HG02588 (cell line): ENCODE measurements at regions not wholly inside any gene's neighbourhood (a gene's known extent, or its start where the extent isn't known, plus 50 kb on each side); places are given as distances from the start of the nearest gene placed in this dataset.

Experiments
- ATAC-seq: cut with Tn5 transposase; IDR thresholded peaks from one replicate; pipeline ENCODE4 v1.9.1; 2021; ENCODE audit warnings: mild to moderate bottlenecking, moderate library complexity; ENCODE audit not compliant: unreplicated experiment

DNA sequence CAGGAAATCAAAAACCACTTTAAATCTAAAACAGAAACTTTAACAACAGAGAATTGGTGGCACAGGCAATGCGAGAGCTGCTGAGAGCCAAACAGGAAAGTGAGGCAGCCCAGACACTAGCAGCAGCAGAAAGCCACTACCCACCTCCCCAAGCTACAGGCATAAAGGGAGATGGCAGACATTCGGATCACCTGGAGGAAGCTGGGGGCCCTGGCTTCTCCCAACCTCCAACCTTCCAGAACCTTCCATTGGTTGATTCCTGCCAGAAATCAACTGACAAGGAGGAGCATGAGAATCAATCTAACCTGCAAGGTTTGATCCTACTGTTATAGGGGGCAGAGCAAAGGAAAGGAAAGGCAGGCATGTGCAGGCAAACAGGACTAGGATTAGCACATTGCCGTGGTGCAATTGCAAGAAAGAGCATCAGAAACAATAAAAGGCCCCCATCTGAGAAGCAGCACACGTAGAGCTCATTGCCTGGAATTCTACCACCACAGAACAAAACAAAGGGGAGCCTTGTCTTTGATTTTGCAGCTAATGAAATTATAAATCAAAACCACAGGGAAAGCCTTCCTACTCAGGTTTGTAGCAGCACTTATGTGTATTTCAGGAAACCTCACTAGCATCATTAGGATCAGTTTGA, 427.3 kb upstream of the RASGEF1B start:
- no peak for ATAC-seq

DNA sequence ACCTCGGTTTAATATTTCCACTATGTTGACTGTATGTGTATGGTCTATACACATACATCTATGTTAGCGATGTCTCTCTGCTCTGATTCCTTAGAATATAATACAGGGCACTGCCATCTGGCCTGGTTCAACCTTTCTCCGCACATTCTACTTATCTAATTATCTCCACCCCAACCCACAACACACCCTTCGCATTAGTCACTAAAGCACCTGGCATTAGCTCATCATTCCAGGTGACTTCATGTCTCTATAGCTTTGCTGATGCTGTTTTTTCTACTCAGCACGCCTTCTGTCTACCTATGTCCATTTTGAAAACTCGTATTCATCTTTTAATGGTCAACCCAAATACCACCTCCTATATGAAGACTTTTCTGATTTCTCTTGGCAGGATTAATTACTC, 425.2 kb upstream of the RASGEF1B start:
- ATAC-seq, result no peak

DNA sequence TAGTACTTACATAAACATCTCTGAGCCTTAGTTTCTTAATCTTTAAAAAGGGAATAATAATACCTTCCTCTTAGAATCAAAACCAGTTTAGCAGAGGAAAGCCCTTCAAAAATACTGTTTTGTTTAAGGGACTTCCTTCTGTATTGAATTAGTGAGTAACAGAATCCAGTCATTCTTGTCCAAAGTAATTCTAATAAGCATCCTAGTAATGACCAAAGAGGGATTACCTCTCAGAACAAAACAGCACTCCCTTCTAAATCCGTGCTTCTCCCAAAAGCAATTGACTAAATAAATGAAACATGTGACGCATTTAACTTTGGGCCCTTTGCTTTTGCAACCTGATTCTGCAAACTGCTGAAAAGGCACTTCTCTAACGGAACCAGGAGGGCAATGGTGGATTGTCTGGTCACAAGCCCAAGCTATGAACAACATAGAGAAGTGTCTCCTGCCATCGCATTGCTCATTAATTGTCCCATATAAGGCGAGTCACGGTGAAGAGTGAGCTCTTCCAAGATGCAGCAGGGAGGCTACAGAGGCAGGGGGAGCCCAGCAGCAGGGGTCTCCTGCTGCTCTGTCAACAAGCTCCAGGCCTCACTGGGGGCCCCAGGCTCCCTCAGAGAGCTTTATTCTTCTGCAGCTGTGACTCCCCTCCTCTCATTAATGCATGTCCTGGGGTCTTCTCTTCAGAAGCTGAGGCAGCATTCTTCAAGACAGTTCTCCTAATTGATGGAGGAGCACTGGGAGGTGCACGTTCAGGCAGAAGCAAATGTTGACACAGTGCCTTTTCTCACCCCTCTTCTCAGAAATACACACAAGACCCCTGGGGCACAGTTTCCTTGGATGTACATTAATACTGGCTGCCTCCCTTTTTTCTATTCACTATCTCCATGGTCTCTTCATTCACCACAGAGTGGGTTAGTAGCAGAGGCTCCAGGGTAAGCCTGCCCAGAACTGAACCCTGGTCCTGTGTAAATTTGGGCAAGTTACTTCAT, 419.6 kb upstream of the RASGEF1B start:
- ATAC-seq, result no peak

DNA sequence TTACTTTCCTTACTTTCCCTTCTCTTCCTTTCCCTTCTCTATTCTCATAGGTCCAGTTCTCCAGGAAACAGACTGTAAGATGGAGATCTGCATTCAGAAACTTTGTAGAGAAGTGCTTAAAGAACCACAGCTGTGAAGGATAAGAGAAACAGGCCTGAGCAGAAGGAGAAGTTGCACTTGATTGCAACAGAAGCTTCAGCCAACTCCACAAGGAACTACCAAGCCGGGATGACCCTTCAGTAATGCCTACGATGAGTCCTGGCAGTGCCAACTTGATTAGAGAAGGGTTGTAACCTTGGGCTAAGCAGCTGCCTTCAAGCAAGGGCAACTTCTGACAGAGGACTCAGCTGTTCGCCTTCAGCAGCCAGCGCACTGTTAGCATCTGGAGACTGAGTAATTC, 413.3 kb upstream of the RASGEF1B start:
- ATAC-seq, result no peak

DNA sequence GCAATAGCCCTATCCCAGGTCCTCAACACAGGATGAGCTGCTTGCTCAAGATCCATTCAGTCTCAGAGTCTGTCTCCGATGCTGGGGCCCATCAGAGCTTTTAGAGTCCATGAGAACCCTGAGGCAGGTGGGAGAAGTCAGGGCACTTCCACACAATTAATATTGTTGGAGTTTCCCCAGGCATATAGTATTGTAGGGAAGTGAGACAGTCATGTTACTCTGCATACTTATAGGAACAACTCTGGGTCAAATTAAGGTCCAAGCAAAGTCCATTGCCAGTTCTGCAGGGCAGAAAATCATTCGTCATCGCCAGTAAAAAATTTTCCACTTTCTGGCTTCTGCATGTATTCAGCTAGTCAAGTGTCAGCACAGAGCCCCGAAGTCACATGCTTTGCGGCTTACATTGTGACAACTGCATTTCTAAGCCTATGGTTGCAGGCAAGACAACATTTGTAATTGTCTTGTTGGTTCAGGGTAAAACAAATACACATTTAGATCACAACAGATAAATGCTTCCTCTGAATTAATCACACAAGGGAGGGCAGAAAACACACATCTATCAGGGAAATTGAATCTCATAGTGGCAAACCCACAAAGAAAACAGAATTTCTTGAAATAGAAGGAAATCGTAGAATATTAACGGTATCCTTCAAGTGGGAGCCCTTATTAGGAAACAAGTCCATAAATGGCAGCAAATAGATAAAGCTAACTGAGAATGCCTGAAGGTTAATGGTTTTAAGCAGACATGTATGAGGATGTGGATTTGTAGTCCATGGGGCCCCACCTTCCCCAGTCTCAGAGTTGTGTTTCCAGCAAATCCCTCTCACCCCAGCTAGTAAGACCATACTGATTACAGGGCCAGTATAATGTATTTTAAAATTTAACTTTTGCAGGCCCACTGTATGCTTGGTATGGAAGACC, 412.1 kb upstream of the RASGEF1B start:
- ATAC-seq, result no peak

DNA sequence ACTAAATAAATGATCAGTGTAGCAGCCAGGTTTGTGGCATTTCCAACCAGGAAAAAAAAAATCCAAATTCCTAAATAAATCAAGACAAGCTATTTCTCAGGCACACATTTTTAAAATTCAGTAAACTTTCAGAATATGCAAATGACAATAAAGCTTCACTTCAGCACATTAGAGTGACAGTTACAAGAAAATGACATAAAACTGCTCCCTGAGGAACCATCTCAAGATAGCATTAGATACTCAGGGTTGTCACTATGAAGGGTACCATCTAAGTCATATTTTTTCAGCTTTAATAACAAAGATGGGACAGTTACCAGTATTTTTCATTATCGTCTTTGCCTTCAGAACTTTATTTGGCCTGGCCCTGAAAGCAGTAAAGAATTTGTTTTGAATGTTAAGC, 411.3 kb upstream of the RASGEF1B start:
- no peak for ATAC-seq

DNA sequence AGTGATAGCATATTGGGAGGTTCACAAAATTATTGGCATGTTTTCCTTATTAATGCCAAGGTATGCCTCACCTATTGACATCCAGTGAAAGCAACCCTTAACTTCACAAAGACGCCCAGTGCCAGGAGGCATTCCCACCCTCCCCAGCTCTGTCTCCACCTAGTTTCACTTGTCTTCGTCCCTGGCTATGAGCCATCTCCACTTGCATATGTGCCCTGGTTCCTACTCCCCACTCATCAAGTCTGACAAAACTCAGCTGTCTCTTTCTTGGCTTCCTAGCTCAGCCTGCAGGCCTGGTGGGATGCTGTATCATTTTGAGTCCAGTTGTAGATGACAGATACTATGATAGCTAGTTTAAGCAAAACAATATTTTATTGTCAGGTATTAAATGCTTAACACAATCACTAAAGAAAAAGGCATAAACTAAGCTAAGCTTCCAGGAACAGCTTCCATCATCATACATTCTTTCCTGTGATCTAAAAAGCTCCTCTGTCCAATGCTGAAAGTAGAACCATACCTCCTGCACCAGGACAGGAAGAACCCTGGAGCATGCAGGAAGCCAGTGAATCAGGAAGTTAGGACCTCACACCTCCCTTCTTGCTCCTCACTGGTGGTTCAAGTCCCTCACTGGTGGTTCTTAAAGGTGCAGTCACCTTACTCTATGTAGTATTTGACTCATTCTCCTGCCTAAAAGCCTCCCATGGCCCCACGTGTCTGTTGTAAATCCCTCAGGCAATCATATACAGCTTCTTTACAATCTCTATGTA, 410.3 kb upstream of the RASGEF1B start:
- no peak for ATAC-seq

DNA sequence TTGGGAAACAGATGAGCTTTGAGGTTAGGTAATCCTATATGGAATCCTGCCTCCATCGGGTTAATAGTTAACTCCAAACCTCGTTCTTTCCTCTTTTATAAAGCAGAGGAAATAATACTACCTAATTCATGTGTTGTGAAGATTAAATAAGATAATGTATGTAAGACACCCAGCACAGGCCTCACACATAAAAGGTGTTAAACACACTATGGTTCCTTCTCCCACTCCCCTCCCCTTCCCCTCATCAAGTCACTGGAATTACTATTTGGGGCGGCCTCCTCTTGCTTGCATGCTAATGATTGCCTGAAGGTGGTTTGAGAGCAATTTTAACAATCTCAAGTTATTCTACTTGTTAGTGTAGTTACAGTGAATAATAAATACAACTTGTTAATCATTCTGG, 404.4 kb upstream of the RASGEF1B start:
- ATAC-seq, result no peak

DNA sequence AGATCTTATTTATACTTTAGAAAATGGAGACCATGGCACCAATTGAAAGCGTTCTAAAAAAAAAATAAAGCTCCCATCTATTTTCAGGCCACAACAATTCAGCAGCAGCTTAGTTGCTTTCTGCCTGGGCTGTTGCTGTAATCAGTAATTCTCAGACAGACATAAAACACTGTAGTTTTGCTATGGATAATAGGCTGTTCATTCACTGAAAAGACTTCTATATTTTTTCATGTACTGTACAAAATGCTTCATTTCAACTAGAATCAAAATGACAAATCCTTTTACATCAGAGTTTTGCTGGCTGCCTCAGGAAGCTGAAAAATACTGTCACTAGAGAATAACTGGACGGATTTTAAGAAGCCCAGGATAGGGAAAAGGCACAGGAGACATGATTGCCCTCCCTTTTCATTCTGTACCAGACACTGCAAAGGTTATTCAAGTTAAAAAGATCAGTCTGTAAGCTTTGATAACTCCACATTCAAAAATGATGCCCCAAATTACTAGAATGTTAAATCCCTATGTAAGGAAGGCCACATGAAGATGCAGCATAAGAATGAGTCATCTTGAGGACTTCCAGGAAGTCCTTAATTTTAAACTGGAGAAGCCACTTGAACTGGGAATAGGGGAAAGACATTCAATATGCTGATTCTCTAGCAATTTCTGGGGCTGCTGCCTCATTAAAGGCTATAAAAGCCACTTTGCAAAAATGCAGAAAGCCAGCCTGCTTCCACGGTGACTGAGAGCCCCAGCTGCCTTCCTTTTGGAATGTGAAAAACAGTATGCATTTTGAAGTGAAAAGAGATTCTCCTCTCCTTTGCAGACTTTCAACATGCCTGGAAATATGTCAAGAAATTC, 403.2 kb upstream of the RASGEF1B start:
- no peak for ATAC-seq

DNA sequence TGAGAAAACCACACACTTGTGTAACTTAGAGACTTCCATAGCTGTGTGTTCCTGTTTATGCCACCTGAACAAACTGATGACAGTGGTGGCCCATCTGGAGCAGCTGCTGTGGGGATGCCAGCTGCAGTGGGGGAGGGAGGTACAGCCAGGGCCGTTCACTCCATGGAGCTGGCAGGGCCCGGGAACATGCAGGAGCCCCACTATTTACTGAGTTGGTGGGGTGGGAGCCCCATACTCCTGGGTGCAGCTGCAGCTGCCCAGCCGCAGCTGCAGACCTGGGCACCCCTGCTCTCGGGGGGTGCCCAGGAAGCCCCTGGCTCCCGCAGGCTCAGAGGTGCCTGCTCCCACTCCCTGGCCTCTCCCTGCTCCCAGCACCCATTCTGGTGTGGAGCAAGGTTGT, 398.6 kb upstream of the RASGEF1B start:
- ATAC-seq, result no peak

DNA sequence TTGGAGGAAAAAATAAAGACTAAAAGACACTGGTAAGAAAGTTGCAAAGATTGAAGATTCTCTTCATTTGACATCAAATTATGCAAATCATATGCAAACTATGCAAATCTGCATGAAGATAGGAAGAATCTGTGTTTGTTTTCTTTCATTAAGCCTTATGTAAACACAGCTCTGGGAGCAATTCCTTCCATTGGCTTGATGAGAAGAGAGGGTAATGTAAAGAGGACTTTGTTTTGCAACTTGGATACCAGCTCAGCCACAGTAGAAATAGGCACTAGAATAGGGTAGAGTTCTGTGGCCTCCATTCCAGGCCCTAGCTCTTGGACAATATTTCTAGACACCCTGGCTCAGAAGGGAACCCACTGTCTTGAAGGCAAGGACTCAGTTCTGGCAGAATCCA, 388.4 kb upstream of the RASGEF1B start:
- ATAC-seq, result no peak

DNA sequence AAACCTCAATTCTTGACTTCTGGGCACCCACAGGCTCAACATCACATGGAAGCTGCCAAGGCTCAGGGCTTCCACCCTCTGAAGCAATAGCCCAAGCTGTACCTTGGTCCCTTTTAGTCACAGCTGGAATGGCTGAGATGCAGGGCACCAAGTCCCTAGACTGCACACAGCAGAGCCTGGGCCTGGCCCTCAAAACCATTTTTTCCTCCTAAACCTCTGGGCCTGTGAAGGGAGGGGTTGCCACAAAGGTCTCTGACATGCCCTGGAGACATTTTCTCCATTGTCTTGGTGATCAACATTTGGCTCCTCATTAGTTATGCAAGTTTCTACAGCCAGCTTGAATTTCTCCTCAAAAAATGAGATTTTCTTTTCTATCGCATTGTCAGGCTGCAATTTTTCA, 382.7 kb upstream of the RASGEF1B start:
- no peak for ATAC-seq

DNA sequence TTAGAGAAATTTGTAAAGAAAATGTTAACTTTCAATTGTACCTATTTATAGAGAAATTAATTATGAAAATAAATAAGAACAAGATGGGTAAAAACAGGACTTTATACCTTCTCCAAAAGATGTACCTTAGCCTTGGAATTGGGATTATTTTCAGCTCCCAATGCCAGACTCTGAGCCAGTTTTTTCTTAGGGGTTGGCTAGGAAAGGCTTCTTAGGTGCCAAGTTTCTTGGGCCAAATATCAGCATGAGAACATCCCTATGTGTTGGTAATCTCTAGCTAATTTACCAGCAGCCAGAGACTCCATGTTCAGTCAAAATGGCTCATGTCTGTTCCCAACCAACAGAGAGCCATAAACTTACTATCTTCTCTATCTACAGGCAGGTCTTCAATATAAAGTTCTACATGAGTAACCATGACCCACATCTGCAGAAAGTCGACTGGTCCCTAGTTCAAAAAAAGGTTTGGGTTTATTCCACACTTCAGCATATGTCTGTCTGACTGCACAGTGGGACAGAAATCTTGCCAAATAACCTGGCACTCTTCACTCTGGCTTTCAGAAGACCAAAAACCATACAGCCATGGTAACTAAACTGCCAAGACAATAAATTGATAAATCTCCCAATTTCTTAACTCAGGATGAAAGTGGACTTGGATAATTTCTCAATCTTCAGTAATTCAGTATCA, 380.5 kb upstream of the RASGEF1B start:
- ATAC-seq, result no peak

DNA sequence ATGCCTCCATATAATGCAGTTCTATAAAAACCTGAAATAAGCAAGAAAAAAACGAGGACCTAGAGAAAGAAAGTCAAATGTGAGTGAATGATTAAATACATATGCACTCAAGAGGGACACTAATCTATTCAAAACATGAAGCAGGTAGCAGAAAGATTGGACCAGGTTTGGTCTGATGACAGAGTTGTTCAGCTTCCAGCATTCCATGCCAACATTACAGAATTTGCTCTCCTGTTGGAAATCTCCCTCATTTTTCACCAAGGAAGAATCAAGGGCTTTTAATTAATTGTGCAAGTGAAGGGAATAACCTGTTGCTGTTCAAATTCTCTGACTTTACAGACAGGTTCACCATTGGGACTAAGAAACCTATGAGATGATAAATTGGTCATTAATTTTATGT, 379.0 kb upstream of the RASGEF1B start:
- ATAC-seq, result no peak

DNA sequence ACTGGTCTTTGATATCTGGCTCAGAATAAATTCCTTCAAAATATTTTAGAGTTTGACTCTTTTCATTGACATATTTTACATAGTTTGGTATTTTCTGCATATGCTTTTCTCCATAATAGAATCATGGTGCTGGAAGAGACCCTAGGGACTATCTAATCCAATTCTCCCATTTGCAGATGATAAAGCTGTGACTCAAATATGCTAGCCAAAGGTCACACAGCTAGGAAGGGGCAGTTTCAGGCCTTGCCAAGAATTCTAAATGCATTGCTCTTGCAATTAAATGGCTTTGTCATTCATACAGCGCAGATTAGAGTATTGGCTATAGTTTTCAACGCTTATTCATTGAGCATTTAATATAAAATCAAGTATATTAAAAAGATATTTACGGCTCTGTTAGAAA, 374.1 kb upstream of the RASGEF1B start:
- ATAC-seq, result no peak

DNA sequence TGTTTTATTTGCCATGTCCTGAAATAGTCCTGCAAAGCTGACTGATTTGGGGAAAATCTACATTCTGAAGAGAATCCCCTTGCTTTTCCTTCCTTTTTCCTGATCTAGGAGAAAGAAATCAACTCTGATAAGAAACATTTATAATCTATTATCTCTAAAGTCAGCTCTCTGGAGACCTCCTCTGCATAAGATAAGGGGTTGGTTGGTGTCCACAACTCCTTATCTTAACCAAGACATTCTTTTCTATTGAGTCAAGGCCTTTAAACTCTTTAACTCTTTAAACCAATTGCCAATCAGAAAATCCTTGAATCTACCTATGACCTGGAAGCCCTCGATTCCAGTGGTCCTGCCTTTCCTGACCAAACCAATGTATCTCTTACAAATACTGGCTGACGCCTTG, 373.6 kb upstream of the RASGEF1B start:
- ATAC-seq, result no peak

DNA sequence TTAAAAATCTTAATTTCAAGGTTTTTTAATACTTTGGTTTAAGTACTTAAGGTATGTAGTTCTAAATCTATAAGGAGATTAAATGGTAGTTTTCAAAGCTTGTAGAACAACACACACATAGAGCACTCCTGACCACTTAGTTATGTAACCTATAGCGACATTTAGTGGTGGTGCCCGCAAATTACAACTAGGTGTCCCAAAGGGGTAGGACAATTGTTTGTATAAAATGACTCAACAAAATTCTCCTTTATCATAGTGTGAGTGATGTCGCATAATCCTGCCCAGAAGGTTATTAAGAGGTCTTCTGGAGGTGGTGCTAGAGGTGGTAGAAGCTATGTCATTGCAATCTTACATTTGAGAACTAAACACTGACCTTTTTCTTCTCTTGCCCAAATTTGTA, 373.0 kb upstream of the RASGEF1B start:
- ATAC-seq, result peak; percentile 89

DNA sequence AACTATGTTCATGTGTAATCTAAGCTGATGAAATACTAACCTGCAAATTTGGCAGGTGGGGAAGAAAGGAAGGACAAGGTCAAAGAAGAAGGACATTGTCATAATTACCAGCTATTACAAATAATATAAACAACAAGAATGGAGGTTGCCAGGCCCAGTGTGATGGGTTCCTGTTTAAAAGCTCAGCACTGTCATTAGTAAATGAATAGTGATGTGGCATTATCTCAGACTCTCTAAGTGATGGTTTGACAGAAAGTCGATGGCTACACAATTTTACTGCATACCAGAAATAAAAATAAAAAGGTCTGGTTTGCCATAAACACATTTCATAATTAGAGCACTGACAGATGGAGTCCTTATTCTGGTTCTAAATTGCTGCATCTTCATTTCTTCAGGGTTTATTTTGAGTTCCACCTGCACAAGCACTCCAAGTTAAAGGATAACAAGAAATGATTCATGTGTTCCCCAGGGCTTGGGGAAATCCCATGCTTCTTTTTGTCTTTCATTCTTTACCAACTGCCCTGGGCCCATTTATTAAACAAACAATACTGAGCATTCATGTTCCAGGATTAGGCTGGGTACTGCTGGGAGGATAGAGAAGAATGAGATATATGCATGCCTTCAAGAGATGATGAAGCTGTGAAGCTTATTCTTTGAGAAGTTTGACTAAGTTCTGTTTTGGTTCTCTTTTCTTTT, 367.8 kb upstream of the RASGEF1B start:
- ATAC-seq, result peak; percentile 83
